ENCODE measurements at regions not wholly inside any gene's neighbourhood (a gene's known extent, or its start where the extent isn't known, plus 50 kb on each side); places are given as distances from the start of the nearest gene placed in this dataset.

- peaks cover 0 to 6% (median 0%) of the 10 kb centered on the region in 3 donors for H3K4me1 ChIP-seq (ENCODE audit: control insufficient read depth in 2 of 3, insufficient read depth in 2 of 3, low read depth in 1 of 3, low read length in 3 of 3)
- no peaks in the 10 kb centered on the region for H3K36me3 ChIP-seq (ENCODE audit: control insufficient read depth in 2 of 3, insufficient read depth in 3 of 3, low read length in 3 of 3)
- no peaks in the 10 kb centered on the region for H3K27me3 ChIP-seq (ENCODE audit: control insufficient read depth, insufficient read depth, low read length)
- intact Hi-C loops (cut with DNase I), result no loop called here
- no peak overlapping the region for H3K9ac ChIP-seq (ENCODE audit: low read length in 3 of 3)
- no peak for TF ChIP-seq CTCF (IDR thresholded peaks at IDR 0.05; ENCODE audit: borderline replicate concordance, extremely low read depth, insufficient read depth)
- no peak overlapping the region for H3K4me3 ChIP-seq (ENCODE audit: low read length in 3 of 3)
- no peaks in the 10 kb centered on the region for H3K9me3 ChIP-seq (ENCODE audit: control insufficient read depth in 2 of 3, insufficient read depth in 1 of 3, low read length in 3 of 3)
- DNase-seq (peak in 1 of 5 donors; percentile 32), FAIRE-seq (peak; percentile 83)
- H3K27ac ChIP-seq (ENCODE audit: low read depth in 2 of 2, low read length in 2 of 2), result no peak overlapping the region
Observed at GRCh38 chr2:224142397-224143312, 103.6 kb upstream of the SERPINE2 start.

GRCh38 chr2:224141304-224141703 lies 102.2 kb upstream of the SERPINE2 start:
- Histone ChIP-seq H3K4me3 (ENCODE audit: low read length in 3 of 3) (no peak overlapping the region), H3K9me3 (ENCODE audit: control insufficient read depth in 2 of 3, insufficient read depth in 1 of 3, low read length in 3 of 3) (no peaks in the 10 kb centered on the region)
- no peak for FAIRE-seq

GRCh38 chr2:224137208-224137607 lies 98.1 kb upstream of the SERPINE2 start:
- FAIRE-seq, result no peak
- DNase-seq, result no peak
- H3K4me1 ChIP-seq (ENCODE audit: control insufficient read depth in 2 of 3, insufficient read depth in 2 of 3, low read depth in 1 of 3, low read length in 3 of 3), result no peaks in the 10 kb centered on the region

More at GRCh38 chr2:224141304-224141703, 102.2 kb upstream of the SERPINE2 start:
- no peak for TF ChIP-seq CTCF (IDR thresholded peaks at IDR 0.05; ENCODE audit: borderline replicate concordance, extremely low read depth, insufficient read depth)
- Histone ChIP-seq H3K36me3 (ENCODE audit: control insufficient read depth in 2 of 3, insufficient read depth in 3 of 3, low read length in 3 of 3) (no peaks in the 10 kb centered on the region), H3K27ac (ENCODE audit: low read depth in 2 of 2, low read length in 2 of 2) (no peak overlapping the region), H3K9ac (ENCODE audit: low read length in 3 of 3) (no peak overlapping the region), H3K4me1 (ENCODE audit: control insufficient read depth in 2 of 3, insufficient read depth in 2 of 3, low read depth in 1 of 3, low read length in 3 of 3) (peaks cover 0 to 6% (median 0%) of the 10 kb centered on the region in 3 donors), H3K27me3 (ENCODE audit: control insufficient read depth, insufficient read depth, low read length) (no peaks in the 10 kb centered on the region)
- DNase-seq, result no peak
- intact Hi-C loops (cut with DNase I), result no loop called here

More at GRCh38 chr2:224137208-224137607, 98.1 kb upstream of the SERPINE2 start:
- no peak overlapping the region for H3K9ac ChIP-seq (ENCODE audit: low read length in 3 of 3)
- no peak for TF ChIP-seq CTCF (IDR thresholded peaks at IDR 0.05; ENCODE audit: borderline replicate concordance, extremely low read depth, insufficient read depth)
- intact Hi-C loops (cut with DNase I), result no loop called here
- H3K36me3 ChIP-seq (ENCODE audit: control insufficient read depth in 2 of 3, insufficient read depth in 3 of 3, low read length in 3 of 3), result no peaks in the 10 kb centered on the region
- H3K9me3 ChIP-seq (ENCODE audit: control insufficient read depth in 2 of 3, insufficient read depth in 1 of 3, low read length in 3 of 3), result no peaks in the 10 kb centered on the region
- no peak overlapping the region for H3K27ac ChIP-seq (ENCODE audit: low read depth in 2 of 2, low read length in 2 of 2)
- H3K27me3 ChIP-seq (ENCODE audit: control insufficient read depth, insufficient read depth, low read length), result no peaks in the 10 kb centered on the region
- H3K4me3 ChIP-seq (ENCODE audit: low read length in 3 of 3), result no peak overlapping the region

Data from kidney (tissue), 13 donors.